ENCODE measurements at regions not wholly inside any gene's neighbourhood (a gene's known extent, or its start where the extent isn't known, plus 50 kb on each side); places are given as distances from the start of the nearest gene placed in this dataset.
"Not testable (repeated sequence)": the region's sequence is repeated elsewhere in the genome, so short reads cannot be mapped to it uniquely, and the experiment has no call there.

GRCh38 chr2:180829836-180830235, 150.6 kb upstream of the UBE2E3 start:
- DNase-seq (ENCODE audit: low read depth), result no peak

GRCh38 chr2:180829261-180829660, 151.1 kb upstream of the UBE2E3 start:
- DNase-seq (ENCODE audit: low read depth), result no peak

- DNase-seq (ENCODE audit: low read depth), result no peak
Observed at GRCh38 chr2:180828756-180829155, 151.6 kb upstream of the UBE2E3 start.

GRCh38 chr2:180823546-180824141, 156.8 kb upstream of the UBE2E3 start:
- no peak for DNase-seq (ENCODE audit: low read depth)

GRCh38 chr2:180819106-180819505, 161.3 kb upstream of the UBE2E3 start:
- no peak for DNase-seq (ENCODE audit: low read depth)

- DNase-seq (ENCODE audit: low read depth), result not testable (repeated sequence)
Observed at GRCh38 chr2:180818700-180819099, 161.7 kb upstream of the UBE2E3 start.

- no peak for DNase-seq (ENCODE audit: low read depth)
Observed at GRCh38 chr2:180799141-180799540, 181.3 kb upstream of the UBE2E3 start.

- DNase-seq (ENCODE audit: low read depth), result no peak
Observed at GRCh38 chr2:180790891-180791290, 189.5 kb upstream of the UBE2E3 start.

GRCh38 chr2:180787330-180787729, 193.1 kb upstream of the UBE2E3 start:
- DNase-seq (ENCODE audit: low read depth), result no peak

GRCh38 chr2:180781276-180781675, 199.1 kb upstream of the UBE2E3 start:
- DNase-seq (ENCODE audit: low read depth), result no peak

- no peak for DNase-seq (ENCODE audit: low read depth)
Observed at GRCh38 chr2:180778291-180778690, 202.1 kb upstream of the UBE2E3 start.

- no peak for DNase-seq (ENCODE audit: low read depth)
Observed at GRCh38 chr2:180776921-180777320, 203.5 kb upstream of the UBE2E3 start.

- DNase-seq (ENCODE audit: low read depth), result no peak
Observed at GRCh38 chr2:180775711-180776110, 204.7 kb upstream of the UBE2E3 start.

- DNase-seq (ENCODE audit: low read depth), result not testable (repeated sequence)
Observed at GRCh38 chr2:180765316-180765715, 215.1 kb upstream of the UBE2E3 start.

- no peak for DNase-seq (ENCODE audit: low read depth)
Observed at GRCh38 chr2:180763263-180763989, 217.0 kb upstream of the UBE2E3 start.

- no peak for DNase-seq (ENCODE audit: low read depth)
Observed at GRCh38 chr2:180761224-180761623, 219.2 kb upstream of the UBE2E3 start.

GRCh38 chr2:180759631-180760030, 220.8 kb upstream of the UBE2E3 start:
- no peak for DNase-seq (ENCODE audit: low read depth)

GRCh38 chr2:180753809-180754761, 226.3 kb upstream of the UBE2E3 start:
- DNase-seq (ENCODE audit: low read depth), result no peak

- DNase-seq (ENCODE audit: low read depth), result no peak
Observed at GRCh38 chr2:180751306-180751920, 229.0 kb upstream of the UBE2E3 start.

- DNase-seq (ENCODE audit: low read depth), result no peak
Observed at GRCh38 chr2:180747728-180748127, 232.7 kb upstream of the UBE2E3 start.

- DNase-seq (ENCODE audit: low read depth), result no peak
Observed at GRCh38 chr2:180743401-180743800, 237.0 kb upstream of the UBE2E3 start.

GRCh38 chr2:180742801-180743200, 237.6 kb upstream of the UBE2E3 start:
- DNase-seq (ENCODE audit: low read depth), result no peak
